Uterus (tissue), 2 donors: ENCODE measurements at regions not wholly inside any gene's neighbourhood (a gene's known extent, or its start where the extent isn't known, plus 50 kb on each side); places are given as distances from the start of the nearest gene placed in this dataset.

Source experiments
- CTCF ChIP-seq, 4 experiments: fragments of 200-600 bp in 2 of 4; fragments of 450-650 bp in 2 of 4; sonication (generic) in 2 of 4; IDR thresholded peaks; one replicate each; pipeline ENCODE4 v1.5.1; 2016 to 2019; ENCODE audit warnings: antibody characterized with exemption in 4 of 4, mild to moderate bottlenecking in 2 of 4, moderate library complexity in 1 of 4
- POLR2A ChIP-seq, 2 donors: fragments of 450-650 bp; IDR thresholded peaks; one replicate each; pipeline ENCODE4 v1.6.1; 2016; ENCODE audit warnings: antibody characterized with exemption in 2 of 2, mild to moderate bottlenecking in 1 of 2, moderate library complexity in 1 of 2

GRCh38 chr14:96629082-96629481 is 126.9 kb downstream of the PAPOLA start:
- TF ChIP-seq CTCF (IDR thresholded peaks at IDR 0.05), result no peak
- TF ChIP-seq POLR2A (IDR thresholded peaks at IDR 0.05), result no peak
